Erythroblast (primary cell): ENCODE measurements at regions not wholly inside any gene's neighbourhood (a gene's known extent, or its start where the extent isn't known, plus 50 kb on each side); places are given as distances from the start of the nearest gene placed in this dataset.
A peak's percentile ranks its signal among the peaks of the same experiment; 100 is the strongest.

Source experiments
- DNase-seq, 2 experiments: peaks; one replicate each; lab custom pipeline; 2025; lab: John Stamatoyannopoulos, UW
- GATA1 ChIP-seq: IDR thresholded peaks from 2 replicates; pipeline ENCODE4 v1.6.1; 2011; ENCODE audit warnings: low read depth, mild to moderate bottlenecking, control low read depth, low read length, moderate library complexity
- POLR2A ChIP-seq: IDR thresholded peaks from 2 replicates; pipeline ENCODE4 v1.6.1; 2011; ENCODE audit warnings: mild to moderate bottlenecking, low read length

DNA sequence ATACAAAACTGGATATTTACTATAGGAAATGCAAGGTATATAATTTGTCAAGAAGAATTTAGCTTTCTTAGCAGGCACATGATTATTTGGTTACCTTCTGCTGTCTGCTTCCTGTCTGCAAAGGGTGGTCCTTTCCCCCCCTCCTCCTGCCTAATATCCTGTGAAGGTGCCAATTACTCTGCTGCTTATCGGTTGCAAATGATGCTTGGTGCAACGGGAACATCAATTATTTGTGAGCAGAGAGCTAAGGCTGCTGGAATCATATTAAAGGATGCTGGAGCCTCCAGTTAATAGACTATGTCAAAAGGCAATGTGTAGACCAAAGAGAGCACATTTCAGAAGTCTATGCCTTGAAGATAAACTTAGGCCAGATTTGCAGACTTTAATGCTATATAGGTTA, 443.7 kb upstream of the ONECUT1 start:
- TF ChIP-seq POLR2A (no peak), GATA1 (no peak)
- DNase-seq: no peak

- DNase-seq: no peak
- TF ChIP-seq GATA1: no peak
- TF ChIP-seq POLR2A: no peak
Measured at GRCh38 chr15:53230473-53230872, 440.3 kb upstream of the ONECUT1 start.

DNA sequence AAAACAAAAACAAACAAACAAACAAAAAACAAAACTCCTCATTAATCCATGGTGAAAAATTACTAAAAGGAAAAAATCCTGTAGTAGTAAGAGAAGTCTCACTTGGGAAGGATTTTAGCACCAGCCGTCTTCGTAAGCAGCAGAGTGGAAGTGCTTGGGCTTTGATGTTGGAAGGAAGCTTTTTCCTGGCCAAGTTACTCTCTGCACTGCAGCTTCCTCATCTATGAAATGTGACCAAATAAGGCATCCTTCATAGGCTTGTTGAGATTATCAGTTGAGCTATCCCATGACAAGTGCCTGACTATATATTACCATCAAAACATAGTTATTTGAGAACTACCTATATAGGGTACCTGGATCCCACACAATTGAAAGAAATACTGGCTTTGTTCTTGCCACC, 436.4 kb upstream of the ONECUT1 start:
- DNase-seq: no peak
- TF ChIP-seq GATA1 (no peak), POLR2A (no peak)

GRCh38 chr15:53225781-53226180, 435.6 kb upstream of the ONECUT1 start:
- TF ChIP-seq POLR2A: no peak
- no peak for TF ChIP-seq GATA1
- no peak for DNase-seq

GRCh38 chr15:53224371-53224770, 434.2 kb upstream of the ONECUT1 start:
- TF ChIP-seq POLR2A (no peak), GATA1 (no peak)
- no peak for DNase-seq

- no peak for DNase-seq
- TF ChIP-seq GATA1 (no peak), POLR2A (no peak)
Measured at GRCh38 chr15:53223815-53224214, 433.7 kb upstream of the ONECUT1 start.

DNA sequence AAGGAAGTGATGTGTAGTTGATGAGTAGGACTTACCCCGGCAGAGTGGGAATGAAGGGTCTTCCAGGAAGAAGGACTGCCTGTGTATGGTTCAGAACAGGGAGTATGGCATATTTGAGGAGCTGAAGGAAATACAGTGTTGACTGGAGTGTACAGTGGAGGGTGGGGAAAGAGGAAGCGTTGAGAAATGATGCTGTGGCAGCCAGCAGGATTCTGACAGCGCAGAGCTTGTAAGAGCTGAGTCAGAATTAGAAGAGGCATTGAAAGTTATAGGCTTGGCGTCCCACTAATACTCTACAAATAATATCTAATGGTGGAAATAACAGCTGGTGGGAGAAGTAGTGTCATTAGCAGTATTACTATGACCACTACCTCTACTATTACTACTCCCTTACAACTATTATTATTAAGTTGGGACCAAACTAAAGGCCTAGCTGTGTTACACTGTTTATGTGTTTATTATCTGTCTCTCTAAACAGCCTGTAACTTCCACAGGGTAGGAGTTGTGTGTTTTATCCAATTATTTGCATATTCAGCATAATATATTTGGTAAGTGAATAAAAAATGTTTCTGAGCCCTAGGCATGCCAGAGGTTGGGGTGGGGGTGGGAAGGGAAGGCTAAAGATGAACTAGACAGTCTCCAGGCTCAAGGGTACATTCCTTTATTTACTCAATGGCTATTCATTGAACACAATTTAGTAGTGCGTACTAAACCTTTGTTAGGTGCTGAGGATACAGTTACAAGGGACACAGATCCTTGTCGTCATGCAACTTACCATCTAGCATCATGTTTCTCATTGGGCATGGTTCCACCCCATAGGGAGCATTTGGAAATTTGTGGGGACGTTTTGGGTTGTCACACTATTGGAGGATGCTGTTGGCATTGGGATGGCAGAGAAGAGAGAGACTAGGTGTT, 428.8 kb upstream of the ONECUT1 start:
- DNase-seq: no peak
- TF ChIP-seq POLR2A (no peak), GATA1 (no peak)

DNA sequence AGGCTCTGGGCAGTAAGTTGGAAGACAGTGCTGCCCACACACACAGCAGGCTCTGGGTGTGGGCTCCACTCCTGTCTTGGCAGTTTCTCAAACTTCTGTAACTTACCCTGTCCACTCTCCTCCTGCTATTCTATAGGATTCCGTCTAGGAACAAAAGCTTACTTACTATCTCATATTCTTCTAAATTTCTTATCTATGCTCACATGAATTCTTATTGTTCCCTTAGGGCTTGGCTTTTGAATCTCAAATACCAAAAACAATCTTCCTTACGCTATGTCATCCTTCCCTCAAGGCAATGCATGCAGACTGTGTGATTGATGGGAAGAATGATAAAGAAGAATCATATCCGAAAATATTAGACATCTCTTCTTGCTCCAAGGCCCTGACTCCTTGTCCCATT, 425.9 kb upstream of the ONECUT1 start:
- TF ChIP-seq GATA1 (no peak), POLR2A (no peak)

DNA sequence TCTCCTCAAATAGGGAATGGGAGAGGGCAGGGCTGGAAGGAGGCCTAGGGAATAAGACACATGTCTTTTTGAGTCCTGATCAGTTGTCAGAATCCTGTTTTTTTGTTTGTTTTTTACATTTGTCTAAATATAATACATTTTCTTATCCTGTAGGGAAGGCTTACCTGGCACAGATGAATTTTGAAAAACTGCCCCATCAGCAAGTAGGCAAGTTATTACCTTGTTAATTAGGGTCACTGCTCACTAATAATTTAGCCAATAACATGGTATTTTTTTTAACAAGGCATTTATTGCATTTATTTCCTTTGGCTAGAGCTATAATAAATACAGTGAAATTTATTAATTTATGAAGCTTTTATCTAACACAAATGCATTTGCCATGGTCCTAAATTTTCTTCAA, 423.2 kb upstream of the ONECUT1 start:
- no peak for DNase-seq
- TF ChIP-seq POLR2A (no peak), GATA1 (no peak)

More for the DNA sequence above, 425.9 kb upstream of the ONECUT1 start:
- no peak for DNase-seq

- no peak for DNase-seq
- TF ChIP-seq GATA1: no peak
Measured at GRCh38 chr15:53212785-53213184, 422.6 kb upstream of the ONECUT1 start.

DNA sequence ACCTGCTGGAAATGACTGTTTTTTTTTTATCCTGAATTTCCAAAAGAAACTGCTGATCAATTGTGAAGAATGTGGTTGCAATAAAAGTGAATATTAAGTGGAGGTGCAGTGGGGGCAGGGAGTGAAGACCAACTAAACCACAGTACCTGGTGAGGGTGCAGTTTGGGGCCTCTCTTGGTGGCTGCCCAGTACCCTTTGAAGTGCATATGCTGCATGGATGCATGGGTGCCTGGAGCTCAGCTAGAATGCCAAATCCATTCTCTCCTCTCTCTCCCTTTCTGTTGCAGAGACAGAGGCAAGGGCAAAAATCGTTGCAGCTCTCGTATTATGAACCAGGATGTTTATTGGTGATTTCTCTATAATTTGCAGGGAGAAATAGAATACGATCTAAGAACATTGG, 420.5 kb upstream of the ONECUT1 start:
- DNase-seq: no peak

GRCh38 chr15:53209396-53210042, 419.4 kb upstream of the ONECUT1 start:
- TF ChIP-seq POLR2A (no peak), GATA1 (no peak)
- no peak for DNase-seq

More for the DNA sequence above, 420.5 kb upstream of the ONECUT1 start:
- no peak for TF ChIP-seq GATA1
- TF ChIP-seq POLR2A: no peak

DNA sequence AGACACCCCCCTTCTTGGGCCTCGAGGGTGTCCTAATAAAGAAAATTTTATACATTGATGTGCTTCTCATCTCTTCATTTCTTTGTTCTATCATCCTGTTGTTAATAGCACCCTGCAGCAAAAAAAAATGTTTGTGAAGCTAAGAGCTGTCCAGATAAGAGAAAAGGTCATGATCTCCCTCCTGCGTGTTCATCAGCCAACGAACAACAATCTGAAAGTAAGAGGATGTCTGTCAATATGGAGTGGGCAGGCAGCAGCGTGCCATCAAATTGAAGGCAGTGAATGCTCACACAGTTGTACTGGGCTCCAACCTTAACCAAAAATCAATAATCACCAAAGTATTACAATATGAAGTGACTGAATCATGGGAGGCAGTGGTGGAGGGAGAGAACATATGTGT, 418.6 kb upstream of the ONECUT1 start:
- no peak for TF ChIP-seq GATA1
- no peak for TF ChIP-seq POLR2A
- no peak for DNase-seq

DNA sequence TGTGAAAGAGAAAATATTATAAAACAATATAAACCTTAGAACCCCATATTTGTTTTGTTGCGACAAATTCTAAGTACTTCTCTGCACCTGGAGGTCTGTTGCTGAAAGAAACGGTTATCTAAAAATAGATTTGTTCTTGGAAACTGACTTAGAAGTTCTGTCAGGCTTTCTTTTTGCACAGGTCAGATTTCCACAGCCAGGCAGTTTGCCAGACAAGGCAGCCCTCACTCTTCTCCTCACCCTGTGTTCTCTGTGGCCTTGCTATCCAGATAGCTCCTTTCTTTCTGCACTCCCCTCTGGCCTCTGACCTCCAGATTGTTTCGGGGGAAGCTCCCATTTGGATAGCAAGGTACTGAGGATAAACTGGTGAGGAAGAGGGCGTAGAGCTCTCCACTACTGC, 413.3 kb upstream of the ONECUT1 start:
- DNase-seq: no peak
- TF ChIP-seq POLR2A (no peak), GATA1 (no peak)

- no peak for DNase-seq
Measured at GRCh38 chr15:53202876-53203275, 412.7 kb upstream of the ONECUT1 start.

DNA sequence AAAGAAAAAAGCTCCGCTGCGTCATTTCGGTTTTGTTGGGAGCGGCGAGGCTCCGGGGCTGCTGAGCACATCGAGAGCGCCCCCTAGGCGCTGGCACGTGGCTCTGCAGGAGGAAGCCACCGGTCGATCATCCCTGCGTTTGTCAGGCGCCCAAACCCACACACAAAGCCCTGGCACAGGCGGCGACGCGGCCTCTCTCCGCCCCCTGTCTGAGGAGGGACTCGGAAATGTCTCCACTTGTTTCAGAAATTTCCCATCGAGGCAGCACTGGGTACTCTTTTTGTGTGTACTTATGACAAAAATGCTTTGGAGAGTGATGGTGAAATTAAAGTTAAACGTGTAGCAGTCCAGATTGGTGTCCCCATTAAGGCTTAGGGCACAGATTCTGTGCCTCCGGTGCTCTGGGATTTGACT, 407.3 kb upstream of the ONECUT1 start:
- TF ChIP-seq POLR2A: no peak
- DNase-seq: peak; percentile 54 to 71

More at GRCh38 chr15:53202876-53203275, 412.7 kb upstream of the ONECUT1 start:
- no peak for TF ChIP-seq GATA1
- TF ChIP-seq POLR2A: no peak
